ENCODE measurements at regions not wholly inside any gene's neighbourhood (a gene's known extent, or its start where the extent isn't known, plus 50 kb on each side); places are given as distances from the start of the nearest gene placed in this dataset.

GRCh38 chr11:23947883-23948282, 549.0 kb upstream of the LUZP2 start:
- DNase-seq (ENCODE audit: low read depth) = no peak
- no peak for TF ChIP-seq CTCF (IDR thresholded peaks at IDR 0.05; ENCODE audit: low read depth, low read length, missing control alignments)
- no peak overlapping the region for H3K4me3 ChIP-seq (ENCODE audit: low read depth, low read length)
- in situ Hi-C loops (cut with HindIII; ENCODE audit: low sequenced_read_pairs) = no loop called here

GRCh38 chr11:23948851-23949250, 548.0 kb upstream of the LUZP2 start:
- TF ChIP-seq CTCF (IDR thresholded peaks at IDR 0.05; ENCODE audit: low read depth, low read length, missing control alignments) = no peak
- in situ Hi-C loops (cut with HindIII; ENCODE audit: low sequenced_read_pairs) = no loop called here
- H3K4me3 ChIP-seq (ENCODE audit: low read depth, low read length) = no peak overlapping the region
- DNase-seq (ENCODE audit: low read depth) = no peak

GRCh38 chr11:23953951-23954710, 542.7 kb upstream of the LUZP2 start:
- H3K4me3 ChIP-seq (ENCODE audit: low read depth, low read length) = no peak overlapping the region
- TF ChIP-seq CTCF (IDR thresholded peaks at IDR 0.05; ENCODE audit: low read depth, low read length, missing control alignments) = no peak
- no peak for DNase-seq (ENCODE audit: low read depth)
- in situ Hi-C loops (cut with HindIII; ENCODE audit: low sequenced_read_pairs) = no loop called here

- in situ Hi-C loops (cut with HindIII; ENCODE audit: low sequenced_read_pairs) = no loop called here
- DNase-seq (ENCODE audit: low read depth) = no peak
- H3K4me3 ChIP-seq (ENCODE audit: low read depth, low read length) = no peak overlapping the region
- TF ChIP-seq CTCF (IDR thresholded peaks at IDR 0.05; ENCODE audit: low read depth, low read length, missing control alignments) = no peak
Measured at GRCh38 chr11:23954730-23955129, 542.1 kb upstream of the LUZP2 start.

- H3K4me3 ChIP-seq (ENCODE audit: low read depth, low read length) = no peak overlapping the region
- no peak for DNase-seq (ENCODE audit: low read depth)
- in situ Hi-C loops (cut with HindIII; ENCODE audit: low sequenced_read_pairs) = no loop called here
- TF ChIP-seq CTCF (IDR thresholded peaks at IDR 0.05; ENCODE audit: low read depth, low read length, missing control alignments) = no peak
Measured at GRCh38 chr11:23956586-23956985, 540.3 kb upstream of the LUZP2 start.

- DNase-seq (ENCODE audit: low read depth) = no peak
- TF ChIP-seq CTCF (IDR thresholded peaks at IDR 0.05; ENCODE audit: low read depth, low read length, missing control alignments) = no peak
- in situ Hi-C loops (cut with HindIII; ENCODE audit: low sequenced_read_pairs) = no loop called here
- H3K4me3 ChIP-seq (ENCODE audit: low read depth, low read length) = no peak overlapping the region
Measured at GRCh38 chr11:23957314-23957713, 539.5 kb upstream of the LUZP2 start.
